Smooth muscle cell (in vitro differentiated cells): ENCODE measurements at regions not wholly inside any gene's neighbourhood (a gene's known extent, or its start where the extent isn't known, plus 50 kb on each side); places are given as distances from the start of the nearest gene placed in this dataset.

ENCODE experiments used
- DNase-seq: peaks from one replicate; lab custom pipeline; 2025; ENCODE audit not compliant: unreplicated experiment; lab: John Stamatoyannopoulos, UW
- H2AFZ ChIP-seq: fragments of 200-600 bp; sonication (generic); 2 replicates; pipeline ENCODE4 v1.6.0; 2016; ENCODE audit warnings: antibody characterized with exemption, low read depth, mild to moderate bottlenecking
- H3F3A ChIP-seq: fragments of 200-600 bp; sonication (generic); 2 replicates; pipeline ENCODE4 v1.6.0; 2017; ENCODE audit warnings: antibody characterized with exemption, low read depth
- H3K27ac ChIP-seq: fragments of 200-600 bp; sonication (generic); 2 replicates; pipeline ENCODE4 v1.5.1; 2016; ENCODE audit warnings: low read depth, mild to moderate bottlenecking
- H3K27me3 ChIP-seq: fragments of 200-600 bp; sonication (generic); 2 replicates; pipeline ENCODE4 v1.6.1; 2016; ENCODE audit warnings: low read depth, mild to moderate bottlenecking
- H3K36me3 ChIP-seq: fragments of 200-600 bp; sonication (generic); 2 replicates; pipeline ENCODE4 v1.5.1; 2016; ENCODE audit warnings: low read depth
- H3K4me1 ChIP-seq: fragments of 200-600 bp; sonication (generic); 2 replicates; pipeline ENCODE4 v1.5.1; 2016; ENCODE audit warnings: low read depth
- H3K4me2 ChIP-seq: fragments of 200-600 bp; sonication (generic); 2 replicates; pipeline ENCODE4 v1.6.0; 2016; ENCODE audit warnings: mild to moderate bottlenecking
- H3K4me3 ChIP-seq: fragments of 200-600 bp; sonication (generic); 2 replicates; pipeline ENCODE4 v1.5.1; 2016; ENCODE audit warnings: mild to moderate bottlenecking
- H3K79me2 ChIP-seq: fragments of 200-600 bp; sonication (generic); 2 replicates; pipeline ENCODE4 v1.6.0; 2016; ENCODE audit warnings: low read depth, mild to moderate bottlenecking
- H3K9ac ChIP-seq: fragments of 200-600 bp; sonication (generic); 2 replicates; pipeline ENCODE4 v1.6.0; 2016; ENCODE audit warnings: low read depth
- H3K9me3 ChIP-seq: fragments of 200-600 bp; sonication (generic); replicated peaks from 2 replicates; pipeline ENCODE4 v1.5.1; 2016; ENCODE audit warnings: low read depth
- H4K20me1 ChIP-seq: fragments of 200-600 bp; sonication (generic); 2 replicates; pipeline ENCODE4 v1.6.0; 2016; ENCODE audit warnings: low read depth
- CTCF ChIP-seq: fragments of 200-600 bp; sonication (generic); IDR thresholded peaks from 2 replicates; pipeline ENCODE4 v1.5.1; 2017; ENCODE audit warnings: borderline replicate concordance, mild to moderate bottlenecking, antibody characterized with exemption; ENCODE audit not compliant: insufficient read depth, poor library complexity, severe bottlenecking
- WGBS: methylation state at CpG from one replicate; pipeline ENCODE4 v1.1.7; 2016; ENCODE audit warnings: low lambda C conversion rate; 5-methylcytosine and 5-hydroxymethylcytosine counted together

GRCh38 chr6:137949686-137950390 is 82.8 kb downstream of the TNFAIP3 start:
- no peak overlapping the region for H3K4me2 ChIP-seq
- H3K79me2 ChIP-seq: no peaks in the 10 kb centered on the region
- H3F3A ChIP-seq: no peaks in the 10 kb centered on the region
- H3K27me3 ChIP-seq: no peaks in the 10 kb centered on the region
- WGBS: 100% methylated on average over 1 of the region's 1 CpG
- H4K20me1 ChIP-seq: no peaks in the 10 kb centered on the region
- no peaks in the 10 kb centered on the region for H3K36me3 ChIP-seq
- no peak for TF ChIP-seq CTCF
- no peak for DNase-seq
- no peak overlapping the region for H3K9ac ChIP-seq
- no peaks in the 10 kb centered on the region for H3K9me3 ChIP-seq
- no peak overlapping the region for H3K4me3 ChIP-seq
- no peak overlapping the region for H2AFZ ChIP-seq
- no peak overlapping the region for H3K27ac ChIP-seq
- no peaks in the 10 kb centered on the region for H3K4me1 ChIP-seq

- Histone ChIP-seq H3K9me3 (no peaks in the 10 kb centered on the region), H3K79me2 (no peaks in the 10 kb centered on the region), H3K4me2 (no peak overlapping the region), H3F3A (no peaks in the 10 kb centered on the region), H3K4me3 (no peak overlapping the region), H3K9ac (no peak overlapping the region), H3K27ac (no peak overlapping the region), H3K27me3 (no peaks in the 10 kb centered on the region), H4K20me1 (no peaks in the 10 kb centered on the region), H3K4me1 (no peaks in the 10 kb centered on the region), H3K36me3 (no peaks in the 10 kb centered on the region), H2AFZ (no peak overlapping the region)
- no peak for DNase-seq
- WGBS: 85% methylated on average over 7 of the region's 7 CpGs
- TF ChIP-seq CTCF: no peak
These were observed 83.5 kb downstream of the TNFAIP3 start for GRCh38 chr6:137950581-137950980.

GRCh38 chr6:137951064-137951597 is 84.1 kb downstream of the TNFAIP3 start:
- Histone ChIP-seq H3K27ac (no peak overlapping the region), H3F3A (no peaks in the 10 kb centered on the region), H3K9ac (no peak overlapping the region), H3K79me2 (no peaks in the 10 kb centered on the region), H2AFZ (no peak overlapping the region), H3K4me3 (no peak overlapping the region), H3K4me1 (no peaks in the 10 kb centered on the region), H3K36me3 (no peaks in the 10 kb centered on the region), H3K9me3 (no peaks in the 10 kb centered on the region), H3K4me2 (no peak overlapping the region), H3K27me3 (no peaks in the 10 kb centered on the region), H4K20me1 (no peaks in the 10 kb centered on the region)
- WGBS: 85% methylated on average over 3 of the region's 3 CpGs
- DNase-seq: no peak
- TF ChIP-seq CTCF: no peak

GRCh38 chr6:137952247-137952646 is 85.2 kb downstream of the TNFAIP3 start:
- DNase-seq: no peak
- WGBS: 95% methylated on average over 2 of the region's 2 CpGs
- Histone ChIP-seq H3K4me2 (no peak overlapping the region), H3K79me2 (no peaks in the 10 kb centered on the region), H3F3A (no peaks in the 10 kb centered on the region), H3K4me1 (no peaks in the 10 kb centered on the region), H4K20me1 (no peaks in the 10 kb centered on the region), H3K4me3 (no peak overlapping the region), H2AFZ (no peak overlapping the region), H3K9ac (no peak overlapping the region), H3K27ac (no peak overlapping the region), H3K9me3 (no peaks in the 10 kb centered on the region), H3K36me3 (no peaks in the 10 kb centered on the region), H3K27me3 (no peaks in the 10 kb centered on the region)
- TF ChIP-seq CTCF: no peak
